GM06990 (cell line): ENCODE measurements at regions not wholly inside any gene's neighbourhood (a gene's known extent, or its start where the extent isn't known, plus 50 kb on each side); places are given as distances from the start of the nearest gene placed in this dataset.

Source experiments
- DNase-seq: peaks from one replicate; pipeline ENCODE4 v3.0.0-alpha.2; 2011; ENCODE audit not compliant: insufficient read length; ENCODE audit errors: extremely low read depth
- H3K27me3 ChIP-seq: replicated peaks from 2 replicates; pipeline ENCODE4 v1.6.0; 2011; ENCODE audit warnings: low read length; ENCODE audit not compliant: control insufficient read depth, insufficient read depth
- H3K36me3 ChIP-seq: 2 replicates; pipeline ENCODE4 v1.5.1; 2011; ENCODE audit warnings: low read length; ENCODE audit not compliant: control insufficient read depth, insufficient read depth
- H3K4me3 ChIP-seq: replicated peaks from 2 replicates; pipeline ENCODE4 v1.5.1; 2011; ENCODE audit warnings: low read depth, mild to moderate bottlenecking, control low read depth, low read length
- CTCF ChIP-seq: IDR thresholded peaks from 2 replicates; pipeline ENCODE4 v1.5.1; 2011; ENCODE audit warnings: low read length, control low read depth, mild to moderate bottlenecking, inconsistent platforms; ENCODE audit not compliant: insufficient read depth, poor library complexity, severe bottlenecking

- TF ChIP-seq CTCF, result no peak
- DNase-seq, result no peak
- no peak overlapping the region for H3K4me3 ChIP-seq
Observed at GRCh38 chr10:124240839-124241291, 147.5 kb upstream of the CHST15 start.

GRCh38 chr10:124239696-124240095, 146.3 kb upstream of the CHST15 start:
- no peak for DNase-seq
- Histone ChIP-seq H3K27me3 (no peaks in the 10 kb centered on the region; the same call in 1 of the 2 replicates), H3K36me3 (no peaks in the 10 kb centered on the region), H3K4me3 (no peak overlapping the region)
- TF ChIP-seq CTCF, result no peak

More at GRCh38 chr10:124240839-124241291, 147.5 kb upstream of the CHST15 start:
- Histone ChIP-seq H3K27me3 (no peaks in the 10 kb centered on the region; the same call in 1 of the 2 replicates), H3K36me3 (no peaks in the 10 kb centered on the region)

GRCh38 chr10:124239134-124239533, 145.7 kb upstream of the CHST15 start:
- no peak for DNase-seq
- Histone ChIP-seq H3K36me3 (no peaks in the 10 kb centered on the region), H3K4me3 (no peak overlapping the region), H3K27me3 (no peaks in the 10 kb centered on the region; the same call in 1 of the 2 replicates)
- no peak for TF ChIP-seq CTCF

- no peak for DNase-seq
- no peaks in the 10 kb centered on the region; the same call in 1 of the 2 replicates for H3K27me3 ChIP-seq
- no peak for TF ChIP-seq CTCF
- H3K4me3 ChIP-seq, result no peak overlapping the region
- no peaks in the 10 kb centered on the region for H3K36me3 ChIP-seq
Observed at GRCh38 chr10:124238367-124238766, 145.0 kb upstream of the CHST15 start.

GRCh38 chr10:124237282-124237961, 144.0 kb upstream of the CHST15 start:
- H3K27me3 ChIP-seq, result no peaks in the 10 kb centered on the region; the same call in 1 of the 2 replicates
- H3K4me3 ChIP-seq, result no peak overlapping the region
- DNase-seq, result no peak
- no peak for TF ChIP-seq CTCF
- H3K36me3 ChIP-seq, result no peaks in the 10 kb centered on the region
